H9 (cell line): ENCODE measurements at regions not wholly inside any gene's neighbourhood (a gene's known extent, or its start where the extent isn't known, plus 50 kb on each side); places are given as distances from the start of the nearest gene placed in this dataset.

Source experiments
- DNase-seq: peaks from one replicate; pipeline ENCODE4 v3.0.0-alpha.2; 2017
- H2AFZ ChIP-seq: one replicate; pipeline ENCODE4 v1.6.1; 2013; ENCODE audit warnings: mild to moderate bottlenecking, low read length, control low read depth, moderate library complexity
- H2AK5ac ChIP-seq: 2 replicates; pipeline ENCODE4 v1.6.1; 2013; ENCODE audit warnings: low read length, control low read depth, mixed read lengths; ENCODE audit not compliant: insufficient read length
- H2BK120ac ChIP-seq: one replicate; pipeline ENCODE4 v1.6.1; 2013; ENCODE audit warnings: low read depth, mild to moderate bottlenecking, low read length, control low read depth, inconsistent platforms; ENCODE audit not compliant: poor library complexity, severe bottlenecking
- H2BK12ac ChIP-seq: 2 replicates; pipeline ENCODE4 v1.6.1; 2013; ENCODE audit warnings: low read length, control low read depth, mixed read lengths, low read depth; ENCODE audit not compliant: insufficient read length
- H2BK15ac ChIP-seq: 2 replicates; pipeline ENCODE4 v1.6.1; 2013; ENCODE audit warnings: low read depth, low read length, control low read depth
- H2BK20ac ChIP-seq: one replicate; pipeline ENCODE4 v1.6.1; 2013; ENCODE audit warnings: low read depth, mild to moderate bottlenecking, low read length, control low read depth, inconsistent platforms; ENCODE audit not compliant: poor library complexity, severe bottlenecking
- H2BK5ac ChIP-seq: 2 replicates; pipeline ENCODE4 v1.6.1; 2013; ENCODE audit warnings: low read length, control low read depth, mixed read lengths; ENCODE audit not compliant: insufficient read length
- H3K14ac ChIP-seq: 2 replicates; pipeline ENCODE4 v1.6.1; 2013; ENCODE audit warnings: low read length, control low read depth; ENCODE audit not compliant: insufficient read depth
- H3K18ac ChIP-seq: 2 replicates; pipeline ENCODE4 v1.6.1; 2013; ENCODE audit warnings: low read depth, mild to moderate bottlenecking, mixed read lengths, low read length, control low read depth; ENCODE audit not compliant: insufficient read length
- H3K23ac ChIP-seq: 2 replicates; pipeline ENCODE4 v1.6.1; 2013; ENCODE audit warnings: low read length, control low read depth, mixed read lengths, low read depth; ENCODE audit not compliant: insufficient read length
- H3K23me2 ChIP-seq: 2 replicates; pipeline ENCODE4 v1.6.1; 2013; ENCODE audit warnings: low read depth, mild to moderate bottlenecking, mixed read lengths, low read length, control low read depth; ENCODE audit not compliant: insufficient read length, poor library complexity, severe bottlenecking
- H3K27ac ChIP-seq: 2 replicates; pipeline ENCODE4 v1.5.1; 2013; ENCODE audit warnings: low read length, control low read depth, mixed read lengths, low read depth; ENCODE audit not compliant: insufficient read length
- H3K27me3 ChIP-seq: 2 replicates; pipeline ENCODE4 v1.6.1; 2013; ENCODE audit warnings: low read length, control low read depth, inconsistent platforms; ENCODE audit not compliant: insufficient read depth
- H3K4ac ChIP-seq: 2 replicates; pipeline ENCODE4 v1.6.1; 2013; ENCODE audit warnings: low read depth, mild to moderate bottlenecking, control low read depth, inconsistent platforms, low read length, moderate library complexity
- H3K4me1 ChIP-seq: 2 replicates; pipeline ENCODE4 v1.6.1; 2013; ENCODE audit warnings: low read length, control low read depth, inconsistent platforms; ENCODE audit not compliant: insufficient read depth
- H3K4me2 ChIP-seq: 2 replicates; pipeline ENCODE4 v1.6.1; 2013; ENCODE audit warnings: low read length, control low read depth, mixed read lengths; ENCODE audit not compliant: insufficient read length, insufficient read depth
- H3K56ac ChIP-seq: 2 replicates; pipeline ENCODE4 v1.6.1; 2013; ENCODE audit warnings: low read depth, mild to moderate bottlenecking, mixed read lengths, low read length, control low read depth; ENCODE audit not compliant: insufficient read length
- H3K79me1 ChIP-seq: 2 replicates; pipeline ENCODE4 v1.6.1; 2013; ENCODE audit warnings: low read depth, mild to moderate bottlenecking, moderate library complexity, low read length, control low read depth, inconsistent platforms; ENCODE audit not compliant: insufficient read depth, poor library complexity, severe bottlenecking
- H3K79me2 ChIP-seq: 2 replicates; pipeline ENCODE4 v1.6.1; 2013; ENCODE audit warnings: low read length, control low read depth, inconsistent platforms; ENCODE audit not compliant: insufficient read depth
- H3K9ac ChIP-seq: 2 replicates; pipeline ENCODE4 v1.6.1; 2013; ENCODE audit warnings: low read length, control low read depth, mixed read lengths; ENCODE audit not compliant: insufficient read length; ENCODE audit errors: extremely low read depth
- H3K9me3 ChIP-seq: one replicate; pipeline ENCODE4 v1.6.1; 2013; ENCODE audit warnings: low read depth, low read length, inconsistent platforms; ENCODE audit not compliant: control insufficient read depth
- H3T11ph ChIP-seq: one replicate; pipeline ENCODE4 v1.6.1; 2013; ENCODE audit warnings: mild to moderate bottlenecking, low read length, control low read depth, inconsistent platforms
- H4K20me1 ChIP-seq: one replicate; pipeline ENCODE4 v1.6.1; 2013; ENCODE audit not compliant: control insufficient read depth, insufficient read length, insufficient read depth
- H4K5ac ChIP-seq: 2 replicates; pipeline ENCODE4 v1.6.1; 2013; ENCODE audit warnings: low read depth, mild to moderate bottlenecking, mixed read lengths, low read length, control low read depth; ENCODE audit not compliant: insufficient read length
- H4K8ac ChIP-seq: replicated peaks from 2 replicates; pipeline ENCODE4 v1.6.1; 2013; ENCODE audit warnings: low read length, control low read depth, mixed read lengths, low read depth; ENCODE audit not compliant: insufficient read length
- H4K91ac ChIP-seq: 2 replicates; pipeline ENCODE4 v1.6.1; 2013; ENCODE audit warnings: low read depth, mild to moderate bottlenecking, moderate library complexity, mixed read lengths, low read length, control low read depth; ENCODE audit not compliant: insufficient read length
- H3K27ac Mint-ChIP-seq, 3 experiments: 2 replicates in 2 of 3; 3 replicates in 1 of 3; pipeline ENCODE4 v1.8.0; 2020 to 2021; ENCODE audit warnings: mixed read lengths in 3 of 3, mild to moderate bottlenecking in 1 of 3, moderate library complexity in 1 of 3
- H3K27me3 Mint-ChIP-seq: 2 replicates; pipeline ENCODE4 v1.8.0; 2021; ENCODE audit warnings: low read depth, mild to moderate bottlenecking, moderate library complexity, mixed read lengths
- H3K36me3 Mint-ChIP-seq, 3 experiments: 2 replicates in 2 of 3; 3 replicates in 1 of 3; pipeline ENCODE4 v1.8.0; 2020 to 2021; ENCODE audit warnings: low read depth in 3 of 3, mixed read lengths in 3 of 3; ENCODE audit not compliant: insufficient read depth in 1 of 3
- H3K4me1 Mint-ChIP-seq, 2 experiments: 2 replicates each; pipeline ENCODE4 v1.8.0; 2020; ENCODE audit warnings: mixed read lengths in 2 of 2
- H3K4me3 Mint-ChIP-seq, 2 experiments: 2 replicates in 1 of 2; 3 replicates in 1 of 2; pipeline ENCODE4 v1.8.0; 2020 to 2021; ENCODE audit warnings: mild to moderate bottlenecking in 2 of 2, mixed read lengths in 2 of 2, moderate library complexity in 1 of 2
- H3K9me3 Mint-ChIP-seq, 2 experiments: 2 replicates in 1 of 2; 3 replicates in 1 of 2; pipeline ENCODE4 v1.8.0; 2020; ENCODE audit warnings: mild to moderate bottlenecking in 2 of 2, mixed read lengths in 2 of 2, moderate library complexity in 1 of 2
- CTCF ChIP-seq: fragments of 200-600 bp; sonication (generic); conservative IDR thresholded peaks from 3 replicates; pipeline ENCODE4 v1.8.0; 2021; ENCODE audit warnings: antibody characterized with exemption, mild to moderate bottlenecking

GRCh38 chr7:17721736-17722285 lies 218.5 kb downstream of the SNX13 start:
- H3K27ac ChIP-seq: no peak overlapping the region
- no peak for DNase-seq
- H3K18ac ChIP-seq: no peak overlapping the region
- H4K5ac ChIP-seq: no peak overlapping the region
- no peak overlapping the region for H3K23ac ChIP-seq
- TF ChIP-seq CTCF: no peak
- peaks cover 24 to 29% of the 10 kb centered on the region in 2 experiments for H3K4me1 Mint-ChIP-seq
- no peaks in the 10 kb centered on the region for H3K27me3 ChIP-seq
- H3K4ac ChIP-seq: no peak overlapping the region
- no peaks in the 10 kb centered on the region for H3K79me2 ChIP-seq
- H3K14ac ChIP-seq: no peak overlapping the region
- H3K9ac ChIP-seq: no peak overlapping the region
- no peaks in the 10 kb centered on the region for H4K20me1 ChIP-seq
- no peak overlapping the region for H4K91ac ChIP-seq
- no peak overlapping the region for H2BK20ac ChIP-seq
- no peaks in the 10 kb centered on the region for H3K9me3 Mint-ChIP-seq
- H2AK5ac ChIP-seq: no peak overlapping the region
- H2BK15ac ChIP-seq: no peak overlapping the region
- H3K9me3 ChIP-seq: no peaks in the 10 kb centered on the region
- H3K56ac ChIP-seq: no peak overlapping the region
- H3K4me3 Mint-ChIP-seq: no peak overlapping the region
- peak overlapping the region in 1 of 3 experiments; percentile 38; a peak in 1 of 7 replicates for H3K27ac Mint-ChIP-seq
- H2AFZ ChIP-seq: no peak overlapping the region
- no peak overlapping the region for H4K8ac ChIP-seq
- no peaks in the 10 kb centered on the region; the same call in 1 of the 2 replicates for H3K4me1 ChIP-seq
- no peak overlapping the region for H2BK120ac ChIP-seq
- H2BK5ac ChIP-seq: no peak overlapping the region
- no peak overlapping the region for H2BK12ac ChIP-seq
- H3K23me2 ChIP-seq: no peaks in the 10 kb centered on the region
- no peaks in the 10 kb centered on the region for H3K36me3 Mint-ChIP-seq
- no peaks in the 10 kb centered on the region for H3K27me3 Mint-ChIP-seq
- H3T11ph ChIP-seq: no peak overlapping the region
- no peak overlapping the region for H3K4me2 ChIP-seq
- no peaks in the 10 kb centered on the region for H3K79me1 ChIP-seq
